Tongue (tissue), 1 donor: ENCODE measurements at regions not wholly inside any gene's neighbourhood (a gene's known extent, or its start where the extent isn't known, plus 50 kb on each side); places are given as distances from the start of the nearest gene placed in this dataset.

Experiments
- DNase-seq: peaks from one replicate; pipeline ENCODE4 v3.0.0-alpha.2; 2015

- DNase-seq = no peak
Measured at GRCh38 chr7:106606120-106606519, 54.8 kb downstream of the CCDC71L start.

DNA sequence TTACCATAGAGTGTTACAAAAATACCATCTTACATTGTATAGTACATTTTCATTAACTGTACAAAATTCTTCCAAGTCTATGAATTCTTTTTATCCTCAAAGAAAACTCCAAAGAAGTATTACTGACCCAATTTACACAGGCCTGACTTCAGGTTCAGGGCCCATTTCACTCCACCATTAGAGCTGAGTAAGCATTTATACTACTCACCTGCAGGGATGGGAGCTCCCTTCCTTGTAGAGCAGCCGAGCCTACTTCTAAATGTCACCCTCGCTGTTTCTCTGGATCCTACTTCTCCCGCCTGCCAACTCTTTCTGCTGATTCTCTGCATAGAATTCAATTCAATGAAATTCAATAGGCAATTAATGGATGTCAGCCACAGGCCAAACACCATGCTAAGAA is 56.0 kb downstream of the CCDC71L start:
- no peak for DNase-seq

DNA sequence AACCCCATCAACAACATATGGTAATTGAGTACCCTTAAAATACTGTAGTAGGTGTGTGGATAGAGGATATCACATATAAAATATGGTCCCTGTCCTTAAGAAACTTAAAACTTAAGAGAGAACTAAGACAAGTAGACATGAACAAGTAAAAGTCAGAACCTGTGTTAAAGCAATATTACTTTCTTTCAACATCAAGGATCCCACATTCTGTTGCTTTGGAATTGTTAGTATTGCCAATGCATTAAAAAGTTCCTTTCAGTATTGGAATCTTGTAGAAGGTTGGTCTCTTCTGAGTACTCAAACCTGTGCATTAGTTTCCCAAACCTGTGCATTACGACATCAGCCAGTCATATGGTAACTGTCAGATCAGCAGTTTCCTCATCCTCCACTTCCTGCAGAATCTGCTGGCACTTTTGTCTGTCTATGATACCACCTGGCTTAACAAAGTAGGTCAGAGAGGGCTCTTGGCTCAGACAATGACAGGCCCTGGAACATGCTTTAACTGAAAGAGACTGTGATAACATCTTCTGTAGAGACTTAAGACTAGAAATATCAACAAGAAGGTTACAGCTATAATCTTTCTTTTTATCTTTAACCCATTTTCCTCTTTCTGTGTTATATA is 56.5 kb downstream of the CCDC71L start:
- no peak for DNase-seq

- peak; percentile 20 for DNase-seq
Measured at GRCh38 chr7:106603346-106603745, 57.6 kb downstream of the CCDC71L start.

DNA sequence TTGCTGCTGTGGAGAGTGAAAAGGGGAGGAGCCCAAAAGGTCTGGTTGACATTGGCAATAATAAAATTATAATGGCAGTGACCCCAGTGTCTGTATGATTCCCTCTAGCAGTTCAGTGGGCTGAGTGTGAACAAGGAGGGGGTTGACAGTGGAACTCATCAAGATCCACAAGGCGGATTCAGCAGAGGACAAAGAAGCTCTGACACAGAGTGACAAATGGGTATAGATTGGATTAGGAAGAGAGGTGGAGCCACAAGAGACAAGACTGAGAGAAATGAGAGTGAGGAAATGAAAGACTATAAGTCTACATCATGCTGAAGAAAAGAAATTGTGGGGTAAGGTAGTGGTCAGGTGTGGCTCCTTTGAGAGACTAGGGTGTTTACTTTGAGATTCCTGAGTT is 58.9 kb downstream of the CCDC71L start:
- no peak for DNase-seq

GRCh38 chr7:106600569-106601373 is 60.2 kb downstream of the CCDC71L start:
- DNase-seq = no peak

- peak; percentile 35 for DNase-seq
Measured at GRCh38 chr7:106599343-106599698, 61.6 kb downstream of the CCDC71L start.

DNA sequence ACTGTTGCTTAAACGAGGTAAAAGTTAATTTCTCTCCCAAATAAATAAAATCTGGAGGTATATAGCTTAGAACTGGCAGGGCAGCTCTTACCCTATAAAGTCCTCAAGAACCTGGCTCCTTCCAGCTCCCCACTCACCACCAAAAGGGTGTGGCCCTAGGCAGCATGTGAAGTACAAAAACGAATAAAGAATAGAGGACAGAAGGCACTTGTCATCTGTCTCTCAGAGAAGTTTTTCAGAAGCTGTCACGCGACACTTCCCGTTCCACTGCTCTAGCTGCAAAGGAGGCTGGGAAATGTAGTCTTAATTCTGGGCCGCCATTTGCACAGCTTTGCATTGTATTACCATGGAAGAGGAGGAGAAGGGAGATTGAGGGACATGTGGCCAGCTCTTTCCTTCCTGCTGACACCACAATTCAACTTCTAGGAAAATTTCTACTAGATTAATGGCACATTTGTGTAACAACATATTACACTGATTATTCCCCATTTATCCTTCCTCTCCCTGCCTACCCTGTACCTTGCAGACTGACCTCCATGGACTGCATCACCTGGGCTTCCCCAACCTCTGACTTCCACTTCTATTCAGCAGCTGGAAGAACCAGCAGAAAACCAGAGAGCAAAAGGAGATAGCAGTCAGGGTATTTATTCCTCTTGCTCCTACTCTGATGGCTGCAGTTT is 62.2 kb downstream of the CCDC71L start:
- DNase-seq = peak; percentile 80

GRCh38 chr7:106597751-106598546 is 63.0 kb downstream of the CCDC71L start:
- DNase-seq = no peak

- DNase-seq = no peak
Measured at GRCh38 chr7:106597014-106597413, 63.9 kb downstream of the CCDC71L start.

GRCh38 chr7:106595922-106596321 is 65.0 kb downstream of the CCDC71L start:
- DNase-seq = no peak

DNA sequence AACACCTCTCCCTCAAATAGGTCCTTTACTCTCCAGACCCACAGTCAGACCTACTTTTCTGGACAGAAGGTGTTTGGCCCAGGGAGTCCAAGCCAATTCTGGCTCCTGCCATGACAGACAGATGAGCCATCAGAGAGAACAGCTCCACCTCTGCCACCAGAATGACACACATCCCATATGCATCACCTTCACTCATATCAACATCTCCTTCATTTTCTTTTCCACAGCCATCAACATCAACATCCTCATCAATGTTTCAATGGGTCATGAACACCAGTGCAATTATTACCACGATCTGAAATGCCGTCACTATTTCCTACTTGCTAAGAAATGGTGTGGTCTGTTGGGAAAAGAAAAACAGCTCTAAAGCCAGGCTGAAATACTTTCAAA is 67.9 kb downstream of the CCDC71L start:
- DNase-seq = no peak

GRCh38 chr7:106592282-106593027 is 68.5 kb downstream of the CCDC71L start:
- no peak for DNase-seq

- no peak for DNase-seq
Measured at GRCh38 chr7:106591146-106591545, 69.8 kb downstream of the CCDC71L start.

DNA sequence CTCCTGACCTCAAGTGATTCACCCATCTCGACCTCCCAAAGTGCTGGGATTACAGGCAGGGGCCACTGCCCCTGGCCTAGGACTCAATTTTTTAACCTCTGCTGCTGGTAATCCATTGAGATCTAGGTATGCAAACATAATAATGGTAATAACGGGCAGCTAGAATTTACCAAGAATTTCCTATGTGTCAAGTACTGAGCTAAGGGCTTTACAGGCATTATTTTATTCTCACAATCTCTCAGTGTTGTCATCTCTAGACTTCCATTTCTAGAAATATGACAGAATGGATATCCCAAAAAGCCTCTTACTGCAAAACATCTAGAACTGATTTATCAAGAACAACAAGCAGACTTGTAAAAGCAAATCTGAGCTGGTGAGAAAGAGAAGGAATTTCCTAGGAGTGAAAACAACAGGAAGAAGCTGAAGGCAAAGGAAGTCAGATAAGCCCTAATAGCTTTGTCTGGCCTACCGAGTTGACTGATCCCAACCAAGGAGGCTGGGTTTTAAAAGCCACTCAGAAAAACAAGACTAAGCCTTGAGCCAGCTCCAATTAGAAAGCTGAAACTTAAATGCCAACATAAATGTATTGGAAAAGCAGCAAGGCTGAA is 70.6 kb downstream of the CCDC71L start:
- DNase-seq = no peak

DNA sequence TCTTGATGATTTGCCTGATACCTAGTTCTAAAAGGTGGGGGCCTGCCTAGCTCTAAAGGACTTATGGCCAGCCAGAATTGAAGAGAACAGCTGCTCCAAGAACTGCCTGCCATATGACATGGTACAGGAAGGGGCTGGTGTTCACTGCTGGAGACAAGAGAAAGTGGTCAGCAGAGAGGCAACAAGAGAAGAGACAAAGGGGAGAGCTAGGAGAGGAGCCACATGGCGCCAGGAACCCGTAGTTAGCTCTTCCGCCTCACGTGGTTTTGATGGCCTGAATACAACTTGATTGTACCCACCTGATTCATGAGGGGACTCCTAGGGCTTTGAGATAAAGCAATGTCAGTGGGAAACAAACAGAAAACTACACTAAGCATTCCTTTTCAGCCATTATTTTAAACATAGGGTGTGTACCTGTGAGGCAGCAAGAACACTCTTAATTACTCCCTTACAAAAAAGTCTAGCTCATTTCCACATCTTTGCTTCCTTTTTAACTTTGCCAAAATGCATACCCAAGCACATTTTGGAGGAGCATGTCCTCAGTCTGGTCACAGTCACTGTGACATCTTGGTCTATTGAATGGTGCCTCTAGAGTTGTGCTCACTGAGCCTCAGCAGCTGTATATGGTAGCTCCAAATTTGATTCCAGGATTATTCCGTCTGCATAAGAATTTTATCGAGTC is 71.6 kb downstream of the CCDC71L start:
- DNase-seq = no peak

DNA sequence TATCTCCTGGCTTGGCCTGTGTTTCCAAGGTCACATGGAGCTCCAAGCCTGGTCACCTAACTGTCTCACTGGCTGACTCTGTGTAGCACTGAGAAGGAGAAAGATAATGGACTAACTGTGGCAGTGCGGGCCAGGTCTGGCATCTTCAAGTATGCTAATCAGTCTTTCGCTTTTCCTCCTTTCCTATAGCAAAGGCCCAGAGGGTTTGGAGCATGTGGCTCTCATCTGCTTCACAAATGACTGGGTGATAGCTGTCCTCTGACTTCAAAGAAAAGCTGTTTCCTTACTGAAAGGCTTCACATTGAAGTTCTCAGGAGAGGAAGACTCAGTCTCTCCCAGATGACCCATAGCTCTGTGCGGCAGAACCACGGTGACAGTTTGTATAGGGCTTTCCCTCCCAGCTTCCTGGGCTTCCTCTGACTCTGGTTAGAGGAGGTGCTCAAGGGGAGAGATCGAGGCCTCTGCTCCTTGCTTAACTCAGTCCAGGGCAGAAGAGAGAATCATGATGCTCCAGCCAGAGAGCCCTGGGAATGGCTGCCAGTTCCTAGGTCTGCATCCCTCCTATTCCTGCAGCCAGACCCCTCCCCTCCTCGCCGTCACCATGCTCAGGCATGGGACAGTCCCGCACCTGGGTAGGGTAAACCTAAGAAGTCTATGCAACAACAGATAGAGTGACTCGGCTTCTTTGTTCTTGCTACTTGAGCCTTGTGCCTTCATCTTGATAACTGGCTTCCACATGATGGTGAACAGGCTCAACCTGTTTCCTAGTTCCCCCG is 72.3 kb downstream of the CCDC71L start:
- DNase-seq = no peak

DNA sequence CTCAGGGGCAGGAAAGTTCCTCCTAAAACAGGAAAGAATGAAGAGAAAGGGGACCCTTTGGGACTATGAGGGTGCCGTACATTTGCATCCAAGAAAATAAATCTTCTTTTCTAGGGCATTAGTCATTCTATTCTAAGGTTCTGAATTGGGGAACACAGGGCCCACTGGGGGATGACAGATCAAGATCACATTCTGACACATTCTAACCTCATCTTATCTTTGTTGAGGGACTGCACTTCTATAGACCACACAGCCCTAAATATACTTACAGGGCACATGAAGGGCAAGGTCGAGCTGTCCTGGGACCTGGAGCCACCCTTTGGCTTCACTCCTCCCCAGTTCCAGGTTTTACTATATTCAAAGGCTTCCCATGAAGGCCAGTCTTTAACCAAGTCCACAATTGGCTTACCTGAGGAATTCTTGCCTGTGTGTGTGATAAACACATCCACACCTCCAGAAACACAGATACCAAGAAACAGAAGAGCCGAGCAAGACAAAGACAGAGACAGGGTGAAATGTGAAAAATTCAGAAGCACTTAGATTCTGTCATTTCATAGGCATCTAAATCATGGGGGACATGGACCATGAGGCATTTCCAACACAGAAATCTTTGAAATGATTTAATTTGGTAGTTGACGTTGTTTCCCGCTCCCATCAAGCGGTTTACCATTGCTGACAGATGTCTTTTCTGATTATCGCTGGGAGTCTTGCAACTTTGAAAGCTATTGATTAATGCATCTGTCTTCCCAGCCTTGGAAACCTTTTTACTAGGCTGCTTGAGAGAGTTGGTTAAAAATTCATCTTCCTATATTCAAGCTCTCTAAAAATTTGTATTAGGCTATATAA is 75.8 kb downstream of the CCDC71L start:
- no peak for DNase-seq
